NCI-H2227 treated with DMSO at 0.1 percent for 48 hours (cell line): ENCODE measurements at regions not wholly inside any gene's neighbourhood (a gene's known extent, or its start where the extent isn't known, plus 50 kb on each side); places are given as distances from the start of the nearest gene placed in this dataset.
"Not testable (repeated sequence)": the region's sequence is repeated elsewhere in the genome, so short reads cannot be mapped to it uniquely, and the experiment has no call there.

Experiments used
- DNase-seq: peaks from one replicate; lab custom pipeline; 2025; lab: John Stamatoyannopoulos, UW

- DNase-seq, result no peak
These were observed 49.8 kb downstream of the ABCC12 start for GRCh38 chr16:48105976-48106375.

- no peak for DNase-seq
These were observed 50.3 kb downstream of the ABCC12 start for GRCh38 chr16:48105456-48105855.

GRCh38 chr16:48103591-48103990 is 52.2 kb downstream of the ABCC12 start:
- no peak for DNase-seq

GRCh38 chr16:48102083-48103008 is 53.4 kb downstream of the ABCC12 start:
- no peak for DNase-seq

GRCh38 chr16:48101069-48101674 is 54.6 kb downstream of the ABCC12 start:
- DNase-seq, result no peak

- DNase-seq, result no peak
These were observed 56.3 kb downstream of the ABCC12 start for GRCh38 chr16:48099455-48099854.

- no peak for DNase-seq
These were observed 57.3 kb downstream of the ABCC12 start for GRCh38 chr16:48098472-48098871.

- DNase-seq, result no peak
These were observed 64.7 kb downstream of the ABCC12 start for GRCh38 chr16:48091117-48091516.

GRCh38 chr16:48089053-48089792 is 66.6 kb downstream of the ABCC12 start:
- DNase-seq, result no peak

GRCh38 chr16:48087639-48088038 is 68.2 kb downstream of the ABCC12 start:
- no peak for DNase-seq

- DNase-seq, result no peak
These were observed 69.4 kb downstream of the ABCC12 start for GRCh38 chr16:48086422-48086821.

- DNase-seq, result no peak
These were observed 70.1 kb downstream of the ABCC12 start for GRCh38 chr16:48085729-48086128.

GRCh38 chr16:48084826-48085225 is 71.0 kb downstream of the ABCC12 start:
- DNase-seq, result no peak

GRCh38 chr16:48082516-48082915 is 73.3 kb downstream of the ABCC12 start:
- DNase-seq, result no peak

- no peak for DNase-seq
These were observed 74.1 kb downstream of the ABCC12 start for GRCh38 chr16:48081656-48082055.

- no peak for DNase-seq
These were observed 79.3 kb downstream of the ABCC12 start for GRCh38 chr16:48076455-48077012.

GRCh38 chr16:48075398-48075797 is 80.4 kb downstream of the ABCC12 start:
- DNase-seq, result no peak

- DNase-seq, result no peak
These were observed 88.4 kb downstream of the ABCC12 start for GRCh38 chr16:48067388-48067787.

GRCh38 chr16:48064971-48065370 is 90.8 kb downstream of the ABCC12 start:
- no peak for DNase-seq

GRCh38 chr16:48062681-48063080 is 93.1 kb downstream of the ABCC12 start:
- DNase-seq, result no peak

- no peak for DNase-seq
These were observed 95.9 kb downstream of the ABCC12 start for GRCh38 chr16:48059936-48060335.

GRCh38 chr16:48059190-48059589 is 96.6 kb downstream of the ABCC12 start:
- not testable (repeated sequence) for DNase-seq
